Lower leg skin (tissue), 3 donors: ENCODE measurements at regions not wholly inside any gene's neighbourhood (a gene's known extent, or its start where the extent isn't known, plus 50 kb on each side); places are given as distances from the start of the nearest gene placed in this dataset.

Source experiments
- POLR2A ChIP-seq, 2 donors: fragments of 450-650 bp; IDR thresholded peaks; one replicate each; pipeline ENCODE4 v1.6.1; 2016 to 2017; ENCODE audit warnings: antibody characterized with exemption in 2 of 2, mild to moderate bottlenecking in 1 of 2, moderate library complexity in 1 of 2
- TF ChIP-seq, protein P1 (sequence below), 3 donors: fragments of 450-650 bp; IDR thresholded peaks; one replicate each; pipeline ENCODE4 v1.5.1; 2016; ENCODE audit warnings: antibody characterized with exemption in 3 of 3, mild to moderate bottlenecking in 3 of 3, moderate library complexity in 2 of 3

DNA sequence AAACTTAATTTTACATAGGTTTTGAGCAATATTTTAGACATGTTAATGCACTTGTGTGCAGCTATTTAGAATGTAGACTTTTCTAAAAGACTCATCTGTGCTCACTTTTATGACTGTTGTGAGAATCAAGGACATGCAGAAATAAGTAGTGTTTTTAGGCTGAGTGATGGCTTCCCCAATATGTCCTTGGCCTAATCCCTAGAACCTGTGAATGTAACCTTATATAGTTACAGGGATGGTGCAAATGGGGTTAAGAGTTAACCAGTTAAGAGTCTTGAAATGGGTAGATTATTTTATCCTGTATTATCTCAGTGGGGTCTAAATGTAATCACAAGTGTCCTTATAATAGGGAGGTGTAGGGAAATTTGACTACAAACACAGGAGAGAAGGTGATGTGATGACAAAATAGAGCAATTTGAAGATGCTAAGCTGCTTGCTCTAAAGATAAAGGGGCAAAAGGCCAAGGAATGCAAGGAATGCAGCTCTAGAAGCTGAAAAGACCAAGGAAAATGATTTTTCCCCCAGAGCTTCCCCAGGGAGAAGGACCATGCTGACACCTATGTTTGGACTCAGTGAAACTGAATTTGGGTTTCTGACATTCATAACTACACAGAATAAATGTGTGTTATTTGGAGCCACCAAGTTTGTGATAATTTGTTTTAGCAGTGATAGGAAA is 298.0 kb upstream of the PAPPA start:
- TF ChIP-seq, protein P1, sequence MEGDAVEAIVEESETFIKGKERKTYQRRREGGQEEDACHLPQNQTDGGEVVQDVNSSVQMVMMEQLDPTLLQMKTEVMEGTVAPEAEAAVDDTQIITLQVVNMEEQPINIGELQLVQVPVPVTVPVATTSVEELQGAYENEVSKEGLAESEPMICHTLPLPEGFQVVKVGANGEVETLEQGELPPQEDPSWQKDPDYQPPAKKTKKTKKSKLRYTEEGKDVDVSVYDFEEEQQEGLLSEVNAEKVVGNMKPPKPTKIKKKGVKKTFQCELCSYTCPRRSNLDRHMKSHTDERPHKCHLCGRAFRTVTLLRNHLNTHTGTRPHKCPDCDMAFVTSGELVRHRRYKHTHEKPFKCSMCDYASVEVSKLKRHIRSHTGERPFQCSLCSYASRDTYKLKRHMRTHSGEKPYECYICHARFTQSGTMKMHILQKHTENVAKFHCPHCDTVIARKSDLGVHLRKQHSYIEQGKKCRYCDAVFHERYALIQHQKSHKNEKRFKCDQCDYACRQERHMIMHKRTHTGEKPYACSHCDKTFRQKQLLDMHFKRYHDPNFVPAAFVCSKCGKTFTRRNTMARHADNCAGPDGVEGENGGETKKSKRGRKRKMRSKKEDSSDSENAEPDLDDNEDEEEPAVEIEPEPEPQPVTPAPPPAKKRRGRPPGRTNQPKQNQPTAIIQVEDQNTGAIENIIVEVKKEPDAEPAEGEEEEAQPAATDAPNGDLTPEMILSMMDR (IDR thresholded peaks at IDR 0.05): no peak
- no peak for TF ChIP-seq POLR2A (IDR thresholded peaks at IDR 0.05)
